T-helper 17 cell (primary cell): ENCODE measurements at regions not wholly inside any gene's neighbourhood (a gene's known extent, or its start where the extent isn't known, plus 50 kb on each side); places are given as distances from the start of the nearest gene placed in this dataset.
"Not testable (repeated sequence)": the region's sequence is repeated elsewhere in the genome, so short reads cannot be mapped to it uniquely, and the experiment has no call there.

Experiments used
- ATAC-seq: fragments of 150-1000 bp; cut with Tn5 transposase; 2 replicates; pipeline ENCODE4 v1.10.0; 2021; ENCODE audit warnings: mild to moderate bottlenecking, moderate library complexity
- DNase-seq, 3 donors: peaks; one replicate each; pipeline versions ENCODE4 v3.0.0 to v3.0.0-alpha.2; 2020 to 2021
- H3K9me3 ChIP-seq: one replicate; pipeline ENCODE4 v1.7.0; 2013; ENCODE audit warnings: low read length, mild to moderate bottlenecking; ENCODE audit not compliant: control insufficient read depth, poor library complexity, severe bottlenecking
- H3K27ac Mint-ChIP-seq: one replicate; pipeline ENCODE4 v1.8.0; 2022; ENCODE audit warnings: mild to moderate bottlenecking, moderate library complexity, mixed read lengths
- H3K27me3 Mint-ChIP-seq: one replicate; pipeline ENCODE4 v1.8.0; 2022; ENCODE audit warnings: mixed read lengths
- H3K36me3 Mint-ChIP-seq: one replicate; pipeline ENCODE4 v1.8.0; 2022; ENCODE audit warnings: low read depth, mixed read lengths
- H3K4me1 Mint-ChIP-seq: one replicate; pipeline ENCODE4 v1.8.0; 2022; ENCODE audit warnings: mild to moderate bottlenecking, mixed read lengths
- H3K4me3 Mint-ChIP-seq: one replicate; pipeline ENCODE4 v1.8.0; 2022; ENCODE audit warnings: mild to moderate bottlenecking, moderate library complexity, mixed read lengths

- Mint-ChIP-seq H3K4me1 (peaks cover 4% of the 10 kb centered on the region), H3K27ac (no peak overlapping the region), H3K36me3 (peaks cover 2% of the 10 kb centered on the region), H3K27me3 (no peaks in the 10 kb centered on the region), H3K4me3 (no peak overlapping the region)
- DNase-seq = no peak
- no peaks in the 10 kb centered on the region for H3K9me3 ChIP-seq
- no peak for ATAC-seq
Measured at GRCh38 chr10:22810643-22811465, 96.5 kb upstream of the PIP4K2A start.

- H3K27me3 Mint-ChIP-seq = peaks cover 11% of the 10 kb centered on the region
- H3K27ac Mint-ChIP-seq = no peak overlapping the region
- H3K9me3 ChIP-seq = no peaks in the 10 kb centered on the region
- H3K4me3 Mint-ChIP-seq = no peak overlapping the region
- ATAC-seq (no peak), DNase-seq (no peak)
- peaks cover 4% of the 10 kb centered on the region for H3K4me1 Mint-ChIP-seq
- H3K36me3 Mint-ChIP-seq = peaks cover 2% of the 10 kb centered on the region
Measured at GRCh38 chr10:22807238-22807637, 92.9 kb upstream of the PIP4K2A start.

GRCh38 chr10:22805304-22805703 lies 90.9 kb upstream of the PIP4K2A start:
- H3K9me3 ChIP-seq = no peaks in the 10 kb centered on the region
- no peak for DNase-seq
- no peak for ATAC-seq
- H3K4me1 Mint-ChIP-seq = peaks cover 2% of the 10 kb centered on the region
- no peaks in the 10 kb centered on the region for H3K36me3 Mint-ChIP-seq
- no peak overlapping the region for H3K4me3 Mint-ChIP-seq
- H3K27me3 Mint-ChIP-seq = peaks cover 18% of the 10 kb centered on the region
- no peak overlapping the region for H3K27ac Mint-ChIP-seq

GRCh38 chr10:22803261-22803885 lies 89.0 kb upstream of the PIP4K2A start:
- Mint-ChIP-seq H3K27ac (no peak overlapping the region), H3K4me3 (no peak overlapping the region), H3K4me1 (peaks cover 2% of the 10 kb centered on the region), H3K27me3 (peaks cover 23% of the 10 kb centered on the region), H3K36me3 (no peaks in the 10 kb centered on the region)
- no peaks in the 10 kb centered on the region for H3K9me3 ChIP-seq
- ATAC-seq = no peak
- DNase-seq = no peak

- Mint-ChIP-seq H3K27ac (no peak overlapping the region), H3K4me3 (no peak overlapping the region), H3K27me3 (peaks cover 23% of the 10 kb centered on the region), H3K4me1 (peaks cover 2% of the 10 kb centered on the region), H3K36me3 (no peaks in the 10 kb centered on the region)
- DNase-seq = no peak
- ATAC-seq = no peak
- H3K9me3 ChIP-seq = no peaks in the 10 kb centered on the region
Measured at GRCh38 chr10:22801785-22802184, 87.4 kb upstream of the PIP4K2A start.

- H3K4me3 Mint-ChIP-seq, H3K4me1 Mint-ChIP-seq, ATAC-seq, H3K9me3 ChIP-seq, H3K27ac Mint-ChIP-seq, DNase-seq, H3K36me3 Mint-ChIP-seq: not testable (repeated sequence)
- peaks cover 23% of the 10 kb centered on the region for H3K27me3 Mint-ChIP-seq
Measured at GRCh38 chr10:22797796-22798195, 83.4 kb upstream of the PIP4K2A start.

- DNase-seq = no peak
- ATAC-seq = no peak
- no peaks in the 10 kb centered on the region for H3K36me3 Mint-ChIP-seq
- H3K27me3 Mint-ChIP-seq = peaks cover 11% of the 10 kb centered on the region
- H3K9me3 ChIP-seq = no peaks in the 10 kb centered on the region
- no peak overlapping the region for H3K4me3 Mint-ChIP-seq
- peaks cover 2% of the 10 kb centered on the region for H3K4me1 Mint-ChIP-seq
- no peak overlapping the region for H3K27ac Mint-ChIP-seq
Measured at GRCh38 chr10:22795546-22795945, 81.2 kb upstream of the PIP4K2A start.

- DNase-seq = no peak
- H3K27ac Mint-ChIP-seq = no peak overlapping the region
- no peak for ATAC-seq
- no peak overlapping the region for H3K4me3 Mint-ChIP-seq
- peaks cover 2% of the 10 kb centered on the region for H3K4me1 Mint-ChIP-seq
- no peaks in the 10 kb centered on the region for H3K36me3 Mint-ChIP-seq
- H3K9me3 ChIP-seq = no peaks in the 10 kb centered on the region
- H3K27me3 Mint-ChIP-seq = peaks cover 6% of the 10 kb centered on the region
Measured at GRCh38 chr10:22792161-22792560, 77.8 kb upstream of the PIP4K2A start.

GRCh38 chr10:22791665-22792064 lies 77.3 kb upstream of the PIP4K2A start:
- Mint-ChIP-seq H3K27ac (no peak overlapping the region), H3K4me3 (no peak overlapping the region), H3K36me3 (no peaks in the 10 kb centered on the region), H3K4me1 (peaks cover 2% of the 10 kb centered on the region), H3K27me3 (peaks cover 6% of the 10 kb centered on the region)
- no peak for ATAC-seq
- DNase-seq = no peak
- no peaks in the 10 kb centered on the region for H3K9me3 ChIP-seq

GRCh38 chr10:22784668-22785067 lies 70.3 kb upstream of the PIP4K2A start:
- no peaks in the 10 kb centered on the region for H3K36me3 Mint-ChIP-seq
- H3K4me1 Mint-ChIP-seq = no peaks in the 10 kb centered on the region
- no peak for DNase-seq
- H3K4me3 Mint-ChIP-seq = no peak overlapping the region
- H3K9me3 ChIP-seq = no peaks in the 10 kb centered on the region
- H3K27ac Mint-ChIP-seq = no peak overlapping the region
- no peaks in the 10 kb centered on the region for H3K27me3 Mint-ChIP-seq
- no peak for ATAC-seq

- Mint-ChIP-seq H3K4me3 (no peak overlapping the region), H3K36me3 (no peaks in the 10 kb centered on the region), H3K4me1 (peaks cover under 1% of the 10 kb centered on the region), H3K27ac (no peak overlapping the region), H3K27me3 (no peaks in the 10 kb centered on the region)
- no peaks in the 10 kb centered on the region for H3K9me3 ChIP-seq
- no peak for DNase-seq
- ATAC-seq = no peak
Measured at GRCh38 chr10:22783807-22784206, 69.4 kb upstream of the PIP4K2A start.

- H3K4me3 Mint-ChIP-seq = no peak overlapping the region
- H3K27me3 Mint-ChIP-seq = no peaks in the 10 kb centered on the region
- DNase-seq (no peak), ATAC-seq (no peak)
- H3K9me3 ChIP-seq = peaks cover 3% of the 10 kb centered on the region
- peaks cover 3% of the 10 kb centered on the region for H3K4me1 Mint-ChIP-seq
- no peak overlapping the region for H3K27ac Mint-ChIP-seq
- H3K36me3 Mint-ChIP-seq = no peaks in the 10 kb centered on the region
Measured at GRCh38 chr10:22780474-22780885, 66.1 kb upstream of the PIP4K2A start.

GRCh38 chr10:22779331-22780019 lies 65.1 kb upstream of the PIP4K2A start:
- DNase-seq (no peak), ATAC-seq (no peak)
- Mint-ChIP-seq H3K4me3 (no peak overlapping the region), H3K36me3 (no peaks in the 10 kb centered on the region), H3K27ac (no peak overlapping the region), H3K27me3 (no peaks in the 10 kb centered on the region), H3K4me1 (peaks cover 3% of the 10 kb centered on the region)
- peaks cover 3% of the 10 kb centered on the region for H3K9me3 ChIP-seq
